ENCODE measurements at regions not wholly inside any gene's neighbourhood (a gene's known extent, or its start where the extent isn't known, plus 50 kb on each side); places are given as distances from the start of the nearest gene placed in this dataset.

- Histone ChIP-seq H3K4me1 (ENCODE audit: insufficient read depth, low read length) (peaks cover 27% of the 10 kb centered on the region), H3K9me3 (ENCODE audit: low read depth, low read length) (no peaks in the 10 kb centered on the region), H3K4me3 (ENCODE audit: low read length) (no peak overlapping the region), H3K27me3 (ENCODE audit: insufficient read depth, low read length) (no peaks in the 10 kb centered on the region)
These were observed 431.2 kb downstream of the LPIN1 start for GRCh38 chr2:12177455-12178288.

DNA sequence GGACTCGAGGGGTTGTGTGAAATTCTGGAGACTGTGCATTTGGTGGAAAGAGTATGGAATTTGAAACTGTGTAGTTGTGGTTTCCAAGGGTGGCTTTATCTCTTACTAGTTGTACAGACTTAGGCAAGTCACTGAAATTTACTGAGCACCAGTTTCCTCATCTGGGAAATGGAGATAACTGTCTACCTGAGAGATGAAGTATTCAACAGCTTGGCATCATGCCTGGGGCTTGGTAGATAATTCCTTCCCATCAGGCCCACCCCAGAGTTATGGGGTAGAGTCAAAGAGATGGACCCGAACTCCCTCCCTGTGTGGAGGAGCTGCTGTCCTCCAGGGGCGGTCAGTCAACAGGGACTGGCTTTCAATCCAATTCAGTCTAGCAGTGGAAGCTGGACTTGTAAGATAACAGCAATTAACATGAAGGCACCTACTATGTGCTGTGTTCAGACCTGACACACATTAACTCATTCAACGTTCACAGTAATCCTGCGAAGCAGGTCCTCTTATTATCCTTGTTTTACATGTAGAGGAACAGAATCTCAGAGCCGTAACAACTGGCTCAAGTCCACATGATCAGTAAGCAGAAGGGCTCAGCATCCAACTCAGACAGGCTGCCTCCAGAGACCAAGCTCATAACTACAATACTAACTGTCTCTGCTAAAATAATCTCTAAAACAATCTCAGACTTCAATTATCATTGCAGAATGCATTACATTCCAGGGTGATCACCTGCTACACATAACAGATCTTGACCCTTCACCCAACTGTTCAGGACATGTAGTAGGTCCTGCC, 432.1 kb downstream of the LPIN1 start:
- H3K27me3 ChIP-seq (ENCODE audit: insufficient read depth, low read length) = no peaks in the 10 kb centered on the region
- no peaks in the 10 kb centered on the region for H3K9me3 ChIP-seq (ENCODE audit: low read depth, low read length)
- H3K4me3 ChIP-seq (ENCODE audit: low read length) = no peak overlapping the region
- H3K4me1 ChIP-seq (ENCODE audit: insufficient read depth, low read length) = peaks cover 27% of the 10 kb centered on the region

GRCh38 chr2:12180031-12180430, 433.6 kb downstream of the LPIN1 start:
- H3K4me3 ChIP-seq (ENCODE audit: low read length) = no peak overlapping the region
- no peaks in the 10 kb centered on the region for H3K27me3 ChIP-seq (ENCODE audit: insufficient read depth, low read length)
- peaks cover 27% of the 10 kb centered on the region for H3K4me1 ChIP-seq (ENCODE audit: insufficient read depth, low read length)

DNA sequence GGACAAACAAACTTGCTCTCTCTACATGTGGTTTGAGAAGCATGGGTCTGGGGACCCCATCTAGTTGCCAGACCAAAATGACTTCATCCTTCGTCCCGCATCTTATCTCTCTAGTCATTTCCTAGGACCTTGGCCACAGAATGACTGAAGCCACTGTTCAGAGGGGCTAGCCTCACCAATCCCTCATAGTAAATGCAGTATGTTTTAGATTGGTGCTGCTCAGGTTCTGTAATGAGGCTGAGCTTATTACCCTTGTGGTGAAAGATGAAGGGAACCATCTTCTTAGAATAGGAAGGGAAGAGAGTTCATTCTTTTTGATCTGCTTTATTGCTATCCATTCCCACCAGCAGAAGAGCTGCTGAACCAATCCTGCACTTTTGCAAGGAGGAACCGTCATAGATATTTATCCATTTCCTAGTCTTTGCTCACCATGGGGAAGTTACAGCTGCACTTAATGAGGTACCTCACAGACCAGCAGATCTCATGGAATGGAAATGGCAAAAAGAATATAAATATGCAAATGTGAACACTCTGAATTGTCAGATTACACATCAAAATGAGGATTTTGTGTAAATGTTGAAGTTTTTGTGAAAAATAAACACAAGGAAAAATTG, 436.7 kb downstream of the LPIN1 start:
- peaks cover 5% of the 10 kb centered on the region for H3K4me1 ChIP-seq (ENCODE audit: insufficient read depth, low read length)
- H3K27me3 ChIP-seq (ENCODE audit: insufficient read depth, low read length) = no peaks in the 10 kb centered on the region
- no peaks in the 10 kb centered on the region for H3K9me3 ChIP-seq (ENCODE audit: low read depth, low read length)
- H3K4me3 ChIP-seq (ENCODE audit: low read length) = no peak overlapping the region

More at GRCh38 chr2:12180031-12180430, 433.6 kb downstream of the LPIN1 start:
- no peaks in the 10 kb centered on the region for H3K9me3 ChIP-seq (ENCODE audit: low read depth, low read length)

DNA sequence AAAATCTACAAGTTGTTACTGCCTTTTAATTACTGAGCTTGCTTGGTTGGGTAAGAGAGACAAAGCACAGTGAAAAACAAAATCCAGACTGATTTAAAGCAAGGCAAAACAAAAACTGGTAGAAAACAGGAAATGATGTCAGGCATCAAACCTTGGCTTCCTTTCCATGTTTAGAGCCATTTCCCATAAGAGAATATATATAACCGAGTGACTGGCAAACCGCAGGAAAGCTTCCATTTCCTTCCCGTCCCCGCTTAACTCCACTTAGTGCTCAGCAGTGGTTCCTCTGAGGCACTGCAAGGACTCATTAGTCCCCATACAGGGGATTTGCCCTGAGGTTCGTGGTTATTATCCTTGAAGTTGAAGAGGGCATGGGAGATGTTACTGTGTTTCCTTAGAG, 446.3 kb downstream of the LPIN1 start:
- Histone ChIP-seq H3K27me3 (ENCODE audit: insufficient read depth, low read length) (no peaks in the 10 kb centered on the region), H3K4me1 (ENCODE audit: insufficient read depth, low read length) (peaks cover 7% of the 10 kb centered on the region), H3K9me3 (ENCODE audit: low read depth, low read length) (no peaks in the 10 kb centered on the region), H3K4me3 (ENCODE audit: low read length) (no peak overlapping the region)

GRCh38 chr2:12194968-12195367, 448.5 kb downstream of the LPIN1 start:
- H3K4me1 ChIP-seq (ENCODE audit: insufficient read depth, low read length) = peaks cover 7% of the 10 kb centered on the region
- no peaks in the 10 kb centered on the region for H3K27me3 ChIP-seq (ENCODE audit: insufficient read depth, low read length)
- H3K9me3 ChIP-seq (ENCODE audit: low read depth, low read length) = no peaks in the 10 kb centered on the region
- H3K4me3 ChIP-seq (ENCODE audit: low read length) = no peak overlapping the region

DNA sequence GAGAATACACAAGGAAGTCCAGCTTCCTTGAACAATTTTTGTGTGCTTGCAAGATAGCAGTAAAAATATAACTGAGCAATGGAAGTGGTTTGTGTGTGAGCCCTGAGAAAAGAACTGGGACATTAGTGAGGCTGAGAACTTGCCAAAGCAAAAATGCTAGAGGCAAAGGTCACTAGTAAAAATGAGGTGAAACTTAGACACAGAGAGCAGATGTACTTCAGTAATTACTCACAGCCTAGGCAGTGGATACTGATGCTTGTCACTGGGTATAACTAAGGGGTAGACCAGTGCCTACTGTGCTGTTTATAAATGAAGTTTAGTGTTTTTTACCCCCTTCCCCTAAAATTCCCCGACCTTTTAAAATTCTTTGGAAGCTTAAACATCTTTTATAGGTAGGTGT, 450.1 kb downstream of the LPIN1 start:
- Histone ChIP-seq H3K9me3 (ENCODE audit: low read depth, low read length) (no peaks in the 10 kb centered on the region), H3K27me3 (ENCODE audit: insufficient read depth, low read length) (no peaks in the 10 kb centered on the region), H3K4me1 (ENCODE audit: insufficient read depth, low read length) (peaks cover 16% of the 10 kb centered on the region), H3K4me3 (ENCODE audit: low read length) (no peak overlapping the region)

- peaks cover 20% of the 10 kb centered on the region for H3K4me1 ChIP-seq (ENCODE audit: insufficient read depth, low read length)
- H3K4me3 ChIP-seq (ENCODE audit: low read length) = no peak overlapping the region
- no peaks in the 10 kb centered on the region for H3K9me3 ChIP-seq (ENCODE audit: low read depth, low read length)
- H3K27me3 ChIP-seq (ENCODE audit: insufficient read depth, low read length) = no peaks in the 10 kb centered on the region
These were observed 450.7 kb downstream of the LPIN1 start for GRCh38 chr2:12197133-12197532.

DNA sequence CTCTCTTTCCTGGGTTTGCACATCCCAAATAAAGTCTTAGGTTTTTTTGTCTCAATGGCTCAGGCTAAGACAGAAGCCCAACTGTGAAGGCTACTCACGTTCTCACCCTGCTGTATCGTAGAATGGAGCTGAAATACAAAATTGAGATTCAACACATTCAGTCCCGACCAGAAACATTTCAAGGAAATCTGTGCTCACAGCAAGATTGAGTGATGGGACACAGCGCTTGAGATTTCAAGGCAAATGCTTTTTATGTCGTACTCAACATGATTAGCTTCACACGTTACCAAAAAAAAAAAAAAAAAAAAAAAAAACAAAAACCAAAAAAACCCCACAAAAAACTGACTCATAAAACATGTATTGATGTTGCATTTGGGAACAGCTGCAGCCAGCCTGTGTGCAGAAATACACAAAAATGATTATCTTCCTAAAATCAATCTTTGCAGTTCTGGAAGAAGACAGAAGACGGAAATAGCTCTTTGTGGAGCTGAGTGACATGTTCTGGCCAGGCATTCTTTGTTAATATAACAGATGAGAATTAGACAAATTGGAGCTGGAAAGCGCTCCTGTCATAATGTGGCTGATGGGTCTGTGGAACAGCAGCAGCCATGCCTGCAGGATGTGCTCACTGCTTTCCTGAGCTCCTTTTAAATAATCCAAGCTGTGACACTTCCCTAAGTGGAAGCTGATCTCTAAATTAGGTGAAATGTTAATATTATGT, 453.2 kb downstream of the LPIN1 start:
- Histone ChIP-seq H3K9me3 (ENCODE audit: low read depth, low read length) (peaks cover under 1% of the 10 kb centered on the region), H3K4me3 (ENCODE audit: low read length) (no peak overlapping the region), H3K4me1 (ENCODE audit: insufficient read depth, low read length) (peaks cover 13% of the 10 kb centered on the region), H3K27me3 (ENCODE audit: insufficient read depth, low read length) (no peaks in the 10 kb centered on the region)

GRCh38 chr2:12201369-12201768, 454.9 kb downstream of the LPIN1 start:
- Histone ChIP-seq H3K27me3 (ENCODE audit: insufficient read depth, low read length) (no peaks in the 10 kb centered on the region), H3K9me3 (ENCODE audit: low read depth, low read length) (peaks cover 10% of the 10 kb centered on the region), H3K4me1 (ENCODE audit: insufficient read depth, low read length) (peaks cover 13% of the 10 kb centered on the region), H3K4me3 (ENCODE audit: low read length) (no peak overlapping the region)

DNA sequence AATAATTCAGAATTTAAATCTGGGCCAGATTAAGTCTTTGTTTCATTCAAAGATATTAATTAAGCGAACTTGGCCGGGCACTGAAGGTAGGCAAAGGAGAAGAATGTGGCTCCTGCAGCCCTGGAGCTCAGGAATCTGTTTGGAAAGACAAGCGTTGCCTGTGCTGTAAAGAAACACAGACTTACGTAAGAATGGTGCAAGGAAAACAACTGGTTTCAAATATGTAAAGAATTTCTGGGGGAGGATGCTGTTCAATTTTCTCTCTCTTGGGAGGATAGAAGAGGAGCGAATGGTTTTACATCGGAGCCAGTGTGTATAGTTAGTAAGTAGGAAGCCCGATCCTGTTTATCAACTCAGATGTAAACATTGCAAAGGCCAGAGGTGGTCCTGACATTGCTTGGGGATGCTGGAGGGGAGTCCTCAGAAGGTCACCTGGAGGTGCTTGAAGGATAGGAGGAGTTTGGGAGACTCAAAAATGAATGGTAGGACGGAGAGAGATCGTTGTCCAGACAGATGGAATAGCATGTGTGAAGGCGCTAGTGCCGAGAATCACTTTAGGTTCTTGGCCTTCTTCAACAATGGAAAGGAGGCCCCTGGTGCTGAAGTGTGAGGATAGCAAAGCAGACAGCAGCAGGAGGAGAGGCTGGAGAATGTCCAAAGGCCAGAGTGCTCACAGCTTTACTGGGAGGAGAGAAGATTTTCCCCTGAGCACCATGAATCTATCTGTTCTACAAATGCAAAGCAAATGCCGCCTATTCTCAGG, 456.1 kb downstream of the LPIN1 start:
- H3K4me3 ChIP-seq (ENCODE audit: low read length) = no peak overlapping the region
- H3K4me1 ChIP-seq (ENCODE audit: insufficient read depth, low read length) = peaks cover 13% of the 10 kb centered on the region
- H3K27me3 ChIP-seq (ENCODE audit: insufficient read depth, low read length) = no peaks in the 10 kb centered on the region
- H3K9me3 ChIP-seq (ENCODE audit: low read depth, low read length) = peaks cover 10% of the 10 kb centered on the region

- Histone ChIP-seq H3K4me3 (ENCODE audit: low read length) (no peak overlapping the region), H3K4me1 (ENCODE audit: insufficient read depth, low read length) (peaks cover 13% of the 10 kb centered on the region), H3K9me3 (ENCODE audit: low read depth, low read length) (peaks cover 10% of the 10 kb centered on the region), H3K27me3 (ENCODE audit: insufficient read depth, low read length) (no peaks in the 10 kb centered on the region)
These were observed 457.1 kb downstream of the LPIN1 start for GRCh38 chr2:12203528-12203927.

DNA sequence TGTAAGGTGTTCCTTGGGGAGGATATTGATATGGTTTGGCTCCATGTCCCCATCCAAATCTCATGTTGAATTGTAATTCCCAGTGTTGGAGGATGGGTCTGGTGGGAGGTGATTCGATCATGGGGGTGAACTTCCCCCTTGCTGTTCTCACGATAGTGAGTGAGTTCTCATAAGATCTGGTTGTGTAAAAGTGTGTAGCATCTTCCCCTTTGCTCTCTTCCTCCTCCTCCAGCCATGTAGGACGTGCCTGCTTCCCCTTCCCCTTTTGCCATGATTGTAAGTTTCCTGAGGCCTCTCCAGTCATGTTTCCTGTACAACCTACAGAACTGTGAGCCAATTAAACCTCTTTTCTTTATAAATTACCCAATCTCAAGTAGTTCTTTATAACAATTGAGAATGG, 458.7 kb downstream of the LPIN1 start:
- Histone ChIP-seq H3K27me3 (ENCODE audit: insufficient read depth, low read length) (no peaks in the 10 kb centered on the region), H3K4me1 (ENCODE audit: insufficient read depth, low read length) (peaks cover 13% of the 10 kb centered on the region), H3K9me3 (ENCODE audit: low read depth, low read length) (peaks cover 10% of the 10 kb centered on the region), H3K4me3 (ENCODE audit: low read length) (no peak overlapping the region)

DNA sequence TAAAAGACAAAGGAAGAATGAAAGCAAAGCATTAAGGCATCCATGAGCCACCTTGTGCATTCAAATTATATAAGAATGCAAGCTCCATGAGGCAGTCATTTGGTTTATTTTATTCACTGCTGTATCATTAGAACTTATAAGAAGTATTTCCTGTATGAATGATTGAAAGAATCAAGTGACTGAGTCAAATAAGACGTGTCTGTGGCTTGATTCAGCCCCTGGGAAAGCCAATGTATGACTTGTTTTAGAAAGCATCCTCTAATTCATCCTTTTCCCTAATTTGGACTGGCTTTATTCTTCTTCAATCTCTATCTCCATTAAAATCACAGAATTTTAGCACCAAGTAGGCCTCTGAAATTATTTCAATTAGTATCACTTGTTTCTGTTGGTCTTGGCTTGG, 461.1 kb downstream of the LPIN1 start:
- Histone ChIP-seq H3K4me1 (ENCODE audit: insufficient read depth, low read length) (no peaks in the 10 kb centered on the region), H3K4me3 (ENCODE audit: low read length) (no peak overlapping the region), H3K27me3 (ENCODE audit: insufficient read depth, low read length) (no peaks in the 10 kb centered on the region), H3K9me3 (ENCODE audit: low read depth, low read length) (peaks cover 10% of the 10 kb centered on the region)

All from mononuclear cell (primary cell).